C4-2B (cell line): ENCODE measurements at regions not wholly inside any gene's neighbourhood (a gene's known extent, or its start where the extent isn't known, plus 50 kb on each side); places are given as distances from the start of the nearest gene placed in this dataset.

Experiments
- H3K27ac ChIP-seq: fragments of 450-650 bp; 2 replicates; pipeline ENCODE4 v1.5.1; 2017
- ZFX ChIP-seq: fragments of 450-650 bp; IDR thresholded peaks from 2 replicates; pipeline ENCODE4 v1.6.1; 2017
- TF ChIP-seq, protein P1 (sequence below): fragments of 450-650 bp; conservative IDR thresholded peaks from 2 replicates; pipeline ENCODE4 v1.5.1; 2017; ENCODE audit warnings: mild to moderate bottlenecking

DNA sequence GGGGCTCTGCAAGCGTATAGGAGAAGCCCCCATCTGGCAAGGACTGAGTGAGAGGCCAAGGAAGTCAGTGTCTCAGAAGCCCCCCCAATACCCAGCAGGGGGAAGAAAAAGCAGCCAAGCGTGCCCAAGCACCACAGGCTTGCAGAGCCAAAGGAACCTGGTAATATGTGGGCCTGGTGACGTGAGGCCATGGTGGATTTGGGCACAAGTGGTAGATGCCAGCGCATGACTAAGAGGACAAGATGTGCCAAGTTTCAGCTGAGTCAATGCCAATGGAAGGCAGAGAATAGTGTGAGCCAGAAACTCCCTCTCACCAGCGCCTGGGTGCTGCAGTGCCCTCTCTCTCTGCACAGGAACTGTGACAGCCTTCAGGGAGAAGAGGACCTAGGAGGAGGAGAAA is 110.0 kb downstream of the QRSL1 start:
- TF ChIP-seq, protein P1, sequence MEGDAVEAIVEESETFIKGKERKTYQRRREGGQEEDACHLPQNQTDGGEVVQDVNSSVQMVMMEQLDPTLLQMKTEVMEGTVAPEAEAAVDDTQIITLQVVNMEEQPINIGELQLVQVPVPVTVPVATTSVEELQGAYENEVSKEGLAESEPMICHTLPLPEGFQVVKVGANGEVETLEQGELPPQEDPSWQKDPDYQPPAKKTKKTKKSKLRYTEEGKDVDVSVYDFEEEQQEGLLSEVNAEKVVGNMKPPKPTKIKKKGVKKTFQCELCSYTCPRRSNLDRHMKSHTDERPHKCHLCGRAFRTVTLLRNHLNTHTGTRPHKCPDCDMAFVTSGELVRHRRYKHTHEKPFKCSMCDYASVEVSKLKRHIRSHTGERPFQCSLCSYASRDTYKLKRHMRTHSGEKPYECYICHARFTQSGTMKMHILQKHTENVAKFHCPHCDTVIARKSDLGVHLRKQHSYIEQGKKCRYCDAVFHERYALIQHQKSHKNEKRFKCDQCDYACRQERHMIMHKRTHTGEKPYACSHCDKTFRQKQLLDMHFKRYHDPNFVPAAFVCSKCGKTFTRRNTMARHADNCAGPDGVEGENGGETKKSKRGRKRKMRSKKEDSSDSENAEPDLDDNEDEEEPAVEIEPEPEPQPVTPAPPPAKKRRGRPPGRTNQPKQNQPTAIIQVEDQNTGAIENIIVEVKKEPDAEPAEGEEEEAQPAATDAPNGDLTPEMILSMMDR, result no peak
- no peak for TF ChIP-seq ZFX
- H3K27ac ChIP-seq, result no peak overlapping the region

DNA sequence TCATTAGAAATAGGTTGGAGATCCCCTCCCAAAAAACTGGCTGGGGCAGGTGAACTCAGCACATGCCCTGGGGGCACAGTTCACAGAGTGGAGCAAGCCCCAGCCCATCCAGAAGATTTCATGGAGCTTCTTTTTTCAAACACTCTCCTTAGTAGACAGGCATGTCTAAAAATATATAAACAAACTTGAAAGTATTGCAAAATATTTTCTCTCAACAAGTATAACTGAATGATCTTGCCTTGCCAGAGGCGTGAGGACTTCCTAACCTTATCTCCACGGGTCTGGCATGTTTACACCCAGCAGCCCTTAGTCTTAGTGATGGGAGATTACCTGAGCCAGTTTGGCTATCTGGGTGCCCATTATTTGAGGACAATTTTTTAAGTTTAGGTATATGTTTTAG is 107.1 kb downstream of the QRSL1 start:
- H3K27ac ChIP-seq, result no peak overlapping the region
- TF ChIP-seq, protein P1, result no peak
- TF ChIP-seq ZFX, result no peak

GRCh38 chr6:106735828-106736227 is 106.5 kb downstream of the QRSL1 start:
- TF ChIP-seq ZFX, result no peak
- TF ChIP-seq, protein P1, result no peak

GRCh38 chr6:106735136-106735633 is 105.8 kb downstream of the QRSL1 start:
- no peak overlapping the region for H3K27ac ChIP-seq
- TF ChIP-seq ZFX, result no peak
- TF ChIP-seq, protein P1, result no peak

More at GRCh38 chr6:106735828-106736227, 106.5 kb downstream of the QRSL1 start:
- no peak overlapping the region for H3K27ac ChIP-seq

DNA sequence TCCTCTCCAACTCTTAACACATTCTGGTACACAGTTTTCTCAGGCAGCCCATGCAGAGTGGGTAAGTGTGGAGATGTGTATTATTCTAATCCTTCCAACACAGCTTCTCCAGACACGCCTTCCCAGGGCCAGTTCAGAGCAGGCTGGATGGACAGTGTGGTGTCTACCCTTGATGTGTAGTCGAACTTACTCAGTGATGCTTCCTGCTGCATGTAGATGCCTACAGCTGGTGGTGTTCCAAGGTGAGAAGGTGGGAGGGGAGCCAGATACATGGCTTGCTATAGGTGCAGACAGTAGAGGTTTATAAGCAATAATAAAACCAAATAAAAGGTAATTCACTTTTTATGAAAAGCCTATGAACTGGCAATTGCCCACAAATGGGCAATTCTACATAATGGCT is 104.0 kb downstream of the QRSL1 start:
- H3K27ac ChIP-seq, result no peak overlapping the region
- TF ChIP-seq, protein P1, result no peak
- TF ChIP-seq ZFX, result no peak

DNA sequence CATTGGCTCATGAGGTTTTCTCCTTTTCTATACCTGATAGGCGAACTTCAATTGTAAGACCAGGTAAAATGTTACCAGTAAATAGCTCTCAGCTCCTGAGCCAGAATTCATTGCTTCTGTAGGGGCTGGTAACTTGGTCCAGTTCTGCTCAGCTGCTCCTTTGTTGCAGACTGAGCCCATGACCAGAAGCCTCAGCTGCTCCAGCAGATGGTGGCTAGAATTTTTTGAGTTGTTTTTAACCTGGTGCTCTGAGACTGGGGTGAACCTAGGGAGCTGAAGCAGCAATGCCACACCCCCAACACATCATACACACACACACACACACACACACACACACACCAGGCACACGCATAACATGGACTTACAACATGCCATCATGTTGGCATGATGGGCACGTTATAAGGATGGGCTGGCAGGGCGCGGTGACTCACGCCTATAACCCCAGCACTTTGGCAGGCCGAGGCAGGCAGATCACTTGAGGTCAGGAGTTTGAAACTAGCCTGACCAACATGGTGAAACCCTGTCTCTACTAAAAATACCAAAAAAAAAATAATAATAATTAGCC is 103.1 kb downstream of the QRSL1 start:
- TF ChIP-seq, protein P1, result no peak
- no peak for TF ChIP-seq ZFX
- H3K27ac ChIP-seq, result no peak overlapping the region

- no peak overlapping the region for H3K27ac ChIP-seq
These were observed 102.4 kb downstream of the QRSL1 start for GRCh38 chr6:106731843-106732160.

More at GRCh38 chr6:106731843-106732160, 102.4 kb downstream of the QRSL1 start:
- no peak for TF ChIP-seq ZFX
- TF ChIP-seq, protein P1, result no peak
